ENCODE measurements at regions not wholly inside any gene's neighbourhood (a gene's known extent, or its start where the extent isn't known, plus 50 kb on each side); places are given as distances from the start of the nearest gene placed in this dataset.

GRCh38 chr21:38905328-38905727, 99.6 kb downstream of the ETS2 start:
- TF ChIP-seq CTCF (IDR thresholded peaks at IDR 0.05) (no peak), POLR2A (IDR thresholded peaks at IDR 0.05) (no peak)
